A673 (cell line): ENCODE measurements at regions not wholly inside any gene's neighbourhood (a gene's known extent, or its start where the extent isn't known, plus 50 kb on each side); places are given as distances from the start of the nearest gene placed in this dataset.

Source experiments
- CTCF ChIP-seq: fragments of 300-800, 200-600 bp; sonication (generic); conservative IDR thresholded peaks from 2 replicates; pipeline ENCODE4 v1.5.1; 2017; ENCODE audit warnings: low read depth, mild to moderate bottlenecking, antibody characterized with exemption, low read length, moderate library complexity, mixed read lengths
- EZH2 ChIP-seq: fragments of 200-600 bp; sonication (generic); IDR thresholded peaks from 2 replicates; pipeline ENCODE4 v1.6.1; 2017; ENCODE audit warnings: borderline replicate concordance, low read depth, mild to moderate bottlenecking, mixed read lengths, antibody characterized with exemption, low read length; ENCODE audit not compliant: poor library complexity, severe bottlenecking

GRCh38 chr6:103284835-103285234 is 1574.9 kb downstream of the HACE1 start:
- TF ChIP-seq CTCF (no peak), EZH2 (no peak)
